Activated T-helper 1 cell treated with anti-CD3 and anti-CD28 coated beads, Interleukin-2, amount 50 U/mL, for 16 hours (primary cell): ENCODE measurements at regions not wholly inside any gene's neighbourhood (a gene's known extent, or its start where the extent isn't known, plus 50 kb on each side); places are given as distances from the start of the nearest gene placed in this dataset.
"Not testable (repeated sequence)": the region's sequence is repeated elsewhere in the genome, so short reads cannot be mapped to it uniquely, and the experiment has no call there.

Source experiments
- DNase-seq, 2 donors: peaks; one replicate each; pipeline ENCODE4 v3.0.0-alpha.2; 2020; ENCODE audit warnings: low read depth in 1 of 2, low spot score in 1 of 2

GRCh38 chr1:29687166-29687565 lies 450.8 kb downstream of the PTPRU start:
- DNase-seq = no peak

- DNase-seq = no peak
Measured at GRCh38 chr1:29686012-29686930, 449.9 kb downstream of the PTPRU start.

GRCh38 chr1:29685387-29685786 lies 449.1 kb downstream of the PTPRU start:
- DNase-seq = no peak

- no peak for DNase-seq
Measured at GRCh38 chr1:29684141-29684540, 447.8 kb downstream of the PTPRU start.

GRCh38 chr1:29683472-29683871 lies 447.1 kb downstream of the PTPRU start:
- no peak for DNase-seq

GRCh38 chr1:29682919-29683295 lies 446.6 kb downstream of the PTPRU start:
- DNase-seq = no peak

- DNase-seq = no peak
Measured at GRCh38 chr1:29682171-29682918, 446.0 kb downstream of the PTPRU start.

GRCh38 chr1:29681416-29681815 lies 445.1 kb downstream of the PTPRU start:
- DNase-seq = not testable (repeated sequence)

GRCh38 chr1:29679828-29680558 lies 443.7 kb downstream of the PTPRU start:
- no peak for DNase-seq

GRCh38 chr1:29679316-29679715 lies 443.0 kb downstream of the PTPRU start:
- DNase-seq = no peak

GRCh38 chr1:29677028-29678024 lies 441.0 kb downstream of the PTPRU start:
- no peak for DNase-seq

GRCh38 chr1:29676496-29676895 lies 440.2 kb downstream of the PTPRU start:
- no peak for DNase-seq

GRCh38 chr1:29675481-29676263 lies 439.4 kb downstream of the PTPRU start:
- no peak for DNase-seq

- no peak for DNase-seq
Measured at GRCh38 chr1:29674627-29675326, 438.5 kb downstream of the PTPRU start.

- DNase-seq = no peak
Measured at GRCh38 chr1:29673669-29674626, 437.6 kb downstream of the PTPRU start.

GRCh38 chr1:29673228-29673500 lies 436.8 kb downstream of the PTPRU start:
- no peak for DNase-seq

GRCh38 chr1:29672416-29673227 lies 436.3 kb downstream of the PTPRU start:
- DNase-seq = no peak
